ENCODE measurements at regions not wholly inside any gene's neighbourhood (a gene's known extent, or its start where the extent isn't known, plus 50 kb on each side); places are given as distances from the start of the nearest gene placed in this dataset.

- H3K27ac ChIP-seq = no peak overlapping the region
- H3K36me3 ChIP-seq = no peaks in the 10 kb centered on the region
- no peaks in the 10 kb centered on the region for H3K27me3 ChIP-seq
- H3K4me3 ChIP-seq = no peak overlapping the region
- no peaks in the 10 kb centered on the region for H3K4me1 ChIP-seq
- WGBS = 63% methylated on average over 1 of the region's 1 CpG
- TF ChIP-seq CTCF (IDR thresholded peaks at IDR 0.05) (no peak), POLR2A (IDR thresholded peaks at IDR 0.05) (no peak), EP300 (IDR thresholded peaks at IDR 0.05) (no peak), POLR2AphosphoS5 (IDR thresholded peaks at IDR 0.05) (no peak)
- H3K9me3 ChIP-seq = no peaks in the 10 kb centered on the region
- DNase-seq (ENCODE audit: low spot score in 2 of 2) = no peak
Observed at GRCh38 chr4:156472624-156473023, 499.0 kb downstream of the PDGFC start.

GRCh38 chr4:156459584-156459983, 505.9 kb upstream of the CTSO start:
- no peaks in the 10 kb centered on the region for H3K36me3 ChIP-seq
- H3K4me3 ChIP-seq = no peak overlapping the region
- no peaks in the 10 kb centered on the region for H3K27me3 ChIP-seq
- 87% methylated on average over 5 of the region's 5 CpGs for WGBS
- H3K9me3 ChIP-seq = no peaks in the 10 kb centered on the region
- TF ChIP-seq EP300 (IDR thresholded peaks at IDR 0.05) (no peak), CTCF (IDR thresholded peaks at IDR 0.05) (no peak), POLR2A (IDR thresholded peaks at IDR 0.05) (no peak), POLR2AphosphoS5 (IDR thresholded peaks at IDR 0.05) (no peak)
- DNase-seq (ENCODE audit: low spot score in 2 of 2) = no peak
- no peak overlapping the region for H3K27ac ChIP-seq
- no peaks in the 10 kb centered on the region for H3K4me1 ChIP-seq

- Histone ChIP-seq H3K9me3 (no peaks in the 10 kb centered on the region), H3K36me3 (no peaks in the 10 kb centered on the region), H3K27me3 (no peaks in the 10 kb centered on the region), H3K27ac (no peak overlapping the region), H3K4me1 (no peaks in the 10 kb centered on the region), H3K4me3 (no peak overlapping the region)
- DNase-seq (ENCODE audit: low spot score in 2 of 2) = no peak
- 93% methylated on average over 2 of the region's 2 CpGs for WGBS
- TF ChIP-seq EP300 (IDR thresholded peaks at IDR 0.05) (no peak), CTCF (IDR thresholded peaks at IDR 0.05) (no peak), POLR2AphosphoS5 (IDR thresholded peaks at IDR 0.05) (no peak), POLR2A (IDR thresholded peaks at IDR 0.05) (no peak)
Observed at GRCh38 chr4:156456830-156457229, 503.2 kb upstream of the CTSO start.

GRCh38 chr4:156443488-156443887, 489.8 kb upstream of the CTSO start:
- no peaks in the 10 kb centered on the region for H3K36me3 ChIP-seq
- H3K27ac ChIP-seq = no peak overlapping the region
- no peaks in the 10 kb centered on the region for H3K4me1 ChIP-seq
- H3K27me3 ChIP-seq = no peaks in the 10 kb centered on the region
- H3K4me3 ChIP-seq = no peak overlapping the region
- DNase-seq (ENCODE audit: low spot score in 2 of 2) = no peak
- TF ChIP-seq EP300 (IDR thresholded peaks at IDR 0.05) (no peak), POLR2A (IDR thresholded peaks at IDR 0.05) (no peak), CTCF (IDR thresholded peaks at IDR 0.05) (no peak), POLR2AphosphoS5 (IDR thresholded peaks at IDR 0.05) (no peak)
- H3K9me3 ChIP-seq = no peaks in the 10 kb centered on the region
- 93% methylated on average over 10 of the region's 10 CpGs for WGBS

- no peak for DNase-seq (ENCODE audit: low spot score in 2 of 2)
- Histone ChIP-seq H3K36me3 (no peaks in the 10 kb centered on the region), H3K27me3 (no peaks in the 10 kb centered on the region), H3K4me1 (no peaks in the 10 kb centered on the region), H3K27ac (no peak overlapping the region), H3K9me3 (no peaks in the 10 kb centered on the region), H3K4me3 (no peak overlapping the region)
- TF ChIP-seq EP300 (IDR thresholded peaks at IDR 0.05) (no peak), POLR2AphosphoS5 (IDR thresholded peaks at IDR 0.05) (no peak), CTCF (IDR thresholded peaks at IDR 0.05) (no peak), POLR2A (IDR thresholded peaks at IDR 0.05) (no peak)
Observed at GRCh38 chr4:156442912-156443311, 489.2 kb upstream of the CTSO start.

Data from suprapubic skin (tissue), 4 donors.